OCI-LY1 (cell line): ENCODE measurements at regions not wholly inside any gene's neighbourhood (a gene's known extent, or its start where the extent isn't known, plus 50 kb on each side); places are given as distances from the start of the nearest gene placed in this dataset.
"Not testable (repeated sequence)": the region's sequence is repeated elsewhere in the genome, so short reads cannot be mapped to it uniquely, and the experiment has no call there.

Experiments
- H2AFZ ChIP-seq: fragments of 200-600 bp; sonication (generic), shearing (Covaris generic); 2 replicates; pipeline ENCODE4 v1.6.0; 2014; ENCODE audit warnings: antibody characterized with exemption, mild to moderate bottlenecking, low read length
- H3F3A ChIP-seq: fragments of 200-600 bp; sonication (generic), shearing (Covaris generic); 2 replicates; pipeline ENCODE4 v1.6.0; 2014; ENCODE audit warnings: mild to moderate bottlenecking, antibody characterized with exemption, low read length, moderate library complexity; ENCODE audit not compliant: insufficient read depth
- H3K27ac ChIP-seq: fragments of 200-600 bp; sonication (generic); 2 replicates; pipeline ENCODE4 v1.5.1; 2014; ENCODE audit warnings: low read length, mixed run types, mild to moderate bottlenecking, low read depth; ENCODE audit not compliant: poor library complexity, severe bottlenecking
- H3K27me3 ChIP-seq: fragments of 200-600 bp; sonication (generic); 2 replicates; pipeline ENCODE4 v1.6.0; 2014; ENCODE audit warnings: antibody characterized with exemption, mild to moderate bottlenecking, low read length, moderate library complexity; ENCODE audit not compliant: insufficient read depth
- H3K36me3 ChIP-seq: fragments of 200-600 bp; sonication (generic); 2 replicates; pipeline ENCODE4 v1.6.1; 2014; ENCODE audit warnings: mild to moderate bottlenecking, antibody characterized with exemption, low read length, moderate library complexity, mixed read lengths; ENCODE audit not compliant: insufficient read depth
- H3K4me1 ChIP-seq: fragments of 200-600 bp; sonication (generic); 2 replicates; pipeline ENCODE4 v1.5.1; 2014; ENCODE audit warnings: mild to moderate bottlenecking, low read length, moderate library complexity; ENCODE audit not compliant: insufficient read depth, severe bottlenecking
- H3K4me2 ChIP-seq: fragments of 200-600 bp; sonication (generic), shearing (Covaris generic); 2 replicates; pipeline ENCODE4 v1.6.1; 2014; ENCODE audit warnings: low read length
- H3K4me3 ChIP-seq: fragments of 200-600 bp; sonication (generic); 2 replicates; pipeline ENCODE4 v1.5.1; 2014; ENCODE audit warnings: low read length, low read depth, mild to moderate bottlenecking, mixed read lengths; ENCODE audit not compliant: poor library complexity, severe bottlenecking
- H3K79me2 ChIP-seq: fragments of 200-600 bp; shearing (Covaris generic); 2 replicates; pipeline ENCODE4 v1.6.1; 2016; ENCODE audit warnings: mixed run types, low read length, mixed read lengths; ENCODE audit not compliant: insufficient read depth
- H3K9ac ChIP-seq: fragments of 200-600 bp; sonication (generic), shearing (Covaris generic); 2 replicates; pipeline ENCODE4 v1.6.1; 2014; ENCODE audit warnings: mild to moderate bottlenecking, low read length, mixed read lengths
- H3K9me2 ChIP-seq: fragments of 200-600 bp; sonication (generic), shearing (Covaris generic); 2 replicates; pipeline ENCODE4 v1.6.1; 2014; ENCODE audit warnings: low read depth, mild to moderate bottlenecking, low read length, mixed read lengths
- H3K9me3 ChIP-seq: fragments of 200-600 bp; shearing (Covaris generic); 2 replicates; pipeline ENCODE4 v1.6.1; 2014; ENCODE audit warnings: low read length, mixed read lengths
- H4K20me1 ChIP-seq: fragments of 200-600 bp; sonication (generic), shearing (Covaris generic); 2 replicates; pipeline ENCODE4 v1.6.0; 2016; ENCODE audit warnings: mild to moderate bottlenecking, low read length; ENCODE audit not compliant: insufficient read depth
- CTCF ChIP-seq: fragments of 200-600 bp; sonication (generic), shearing (Covaris generic); IDR thresholded peaks from 2 replicates; pipeline ENCODE4 v1.5.1; 2017; ENCODE audit warnings: mild to moderate bottlenecking, antibody characterized with exemption, low read length, moderate library complexity, mixed read lengths
- EZH2 ChIP-seq: fragments of 200-600 bp; sonication (generic), shearing (Covaris generic); IDR thresholded peaks from 2 replicates; pipeline ENCODE4 v1.8.0; 2017; ENCODE audit warnings: borderline replicate concordance, mixed run types, mild to moderate bottlenecking, antibody characterized with exemption, low read length, moderate library complexity, mixed read lengths

GRCh38 chr20:22962567-22963439 lies 72.3 kb upstream of the SSTR4 start:
- H3K9ac ChIP-seq: no peak overlapping the region
- H3K79me2 ChIP-seq: no peaks in the 10 kb centered on the region
- H2AFZ ChIP-seq: no peak overlapping the region
- no peak overlapping the region for H3K4me3 ChIP-seq
- H3K27me3 ChIP-seq: no peaks in the 10 kb centered on the region
- no peaks in the 10 kb centered on the region for H4K20me1 ChIP-seq
- no peak overlapping the region for H3K27ac ChIP-seq
- H3K4me2 ChIP-seq: no peak overlapping the region
- H3K9me3 ChIP-seq: no peaks in the 10 kb centered on the region
- H3K4me1 ChIP-seq: no peaks in the 10 kb centered on the region
- no peaks in the 10 kb centered on the region for H3K9me2 ChIP-seq
- TF ChIP-seq CTCF (no peak), EZH2 (no peak)
- H3K36me3 ChIP-seq: no peaks in the 10 kb centered on the region
- no peaks in the 10 kb centered on the region for H3F3A ChIP-seq

- no peaks in the 10 kb centered on the region for H3F3A ChIP-seq
- H3K27ac ChIP-seq: no peak overlapping the region
- no peak overlapping the region for H3K9ac ChIP-seq
- H3K79me2 ChIP-seq: no peaks in the 10 kb centered on the region
- no peak for TF ChIP-seq CTCF
- TF ChIP-seq EZH2: no peak
- no peaks in the 10 kb centered on the region for H3K4me1 ChIP-seq
- H3K4me3 ChIP-seq: no peak overlapping the region
- no peaks in the 10 kb centered on the region for H3K36me3 ChIP-seq
- H3K27me3 ChIP-seq: no peaks in the 10 kb centered on the region
- no peak overlapping the region for H2AFZ ChIP-seq
- no peaks in the 10 kb centered on the region for H4K20me1 ChIP-seq
- H3K4me2 ChIP-seq: no peak overlapping the region
- H3K9me3 ChIP-seq: no peaks in the 10 kb centered on the region
- no peaks in the 10 kb centered on the region for H3K9me2 ChIP-seq
These were observed 71.5 kb upstream of the SSTR4 start for GRCh38 chr20:22963581-22963980.

- Histone ChIP-seq H3K27me3 (no peaks in the 10 kb centered on the region), H3K4me1 (no peaks in the 10 kb centered on the region), H3K27ac (no peak overlapping the region), H3K9me3 (no peaks in the 10 kb centered on the region), H3K36me3 (no peaks in the 10 kb centered on the region), H2AFZ (no peak overlapping the region), H3F3A (no peaks in the 10 kb centered on the region), H3K9me2 (no peaks in the 10 kb centered on the region), H3K9ac (no peak overlapping the region), H3K4me3 (no peak overlapping the region), H3K4me2 (no peak overlapping the region), H4K20me1 (no peaks in the 10 kb centered on the region), H3K79me2 (no peaks in the 10 kb centered on the region)
- TF ChIP-seq CTCF (no peak), EZH2 (no peak)
These were observed 68.2 kb upstream of the SSTR4 start for GRCh38 chr20:22966787-22967464.

GRCh38 chr20:22967706-22968105 lies 67.4 kb upstream of the SSTR4 start:
- not testable (repeated sequence) for H4K20me1 ChIP-seq, H3K9ac ChIP-seq, H2AFZ ChIP-seq, H3K27ac ChIP-seq, H3F3A ChIP-seq, H3K4me2 ChIP-seq, H3K9me2 ChIP-seq, H3K27me3 ChIP-seq, H3K79me2 ChIP-seq, H3K9me3 ChIP-seq, H3K36me3 ChIP-seq, H3K4me1 ChIP-seq, H3K4me3 ChIP-seq

- H2AFZ ChIP-seq, H3K27ac ChIP-seq, H3K4me1 ChIP-seq, H3K4me3 ChIP-seq, H3K79me2 ChIP-seq, H3K9me2 ChIP-seq, H3K9me3 ChIP-seq, H4K20me1 ChIP-seq, H3K9ac ChIP-seq, H3K36me3 ChIP-seq, H3F3A ChIP-seq, H3K4me2 ChIP-seq, H3K27me3 ChIP-seq: not testable (repeated sequence)
These were observed 66.1 kb upstream of the SSTR4 start for GRCh38 chr20:22969031-22969430.
